Raji (cell line): ENCODE measurements at regions not wholly inside any gene's neighbourhood (a gene's known extent, or its start where the extent isn't known, plus 50 kb on each side); places are given as distances from the start of the nearest gene placed in this dataset.

Experiments used
- POLR2A ChIP-seq: IDR thresholded peaks from 2 replicates; pipeline ENCODE4 v1.6.1; 2011; ENCODE audit warnings: low read depth, low read length, control low read depth; ENCODE audit not compliant: insufficient read depth

DNA sequence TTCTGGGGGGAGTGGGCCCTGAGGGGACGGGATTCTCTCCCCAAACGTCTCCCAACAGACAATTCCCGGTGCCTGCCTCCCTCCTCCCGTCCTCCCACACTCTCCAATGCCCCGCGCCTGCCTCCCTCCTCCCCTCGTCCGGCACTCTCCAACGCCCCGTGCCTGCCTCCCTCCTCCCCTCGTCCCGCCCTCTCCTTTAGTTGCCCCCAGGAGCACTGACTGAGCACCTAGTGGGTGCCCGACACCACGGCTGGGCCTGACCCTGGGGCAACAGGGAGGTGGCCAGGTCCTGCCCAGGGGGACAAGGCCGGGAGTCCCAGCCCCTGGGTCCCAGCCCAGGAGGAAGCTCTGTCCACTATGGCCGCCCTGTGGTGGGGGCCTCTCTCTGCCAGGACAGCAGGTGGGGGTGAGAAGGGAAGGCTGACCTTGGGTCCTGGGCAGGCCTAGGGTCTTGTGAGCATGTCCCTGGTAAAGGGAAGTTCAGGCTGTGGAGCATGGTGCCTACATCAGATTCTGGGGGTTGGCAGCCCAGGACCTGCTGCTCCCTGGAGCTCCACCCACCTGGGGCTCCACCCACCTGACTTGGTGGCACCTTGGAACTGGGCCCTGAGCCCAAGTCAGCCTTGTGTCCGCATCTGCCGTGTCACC is 942.3 kb downstream of the BRD1 start:
- no peak for TF ChIP-seq POLR2A

DNA sequence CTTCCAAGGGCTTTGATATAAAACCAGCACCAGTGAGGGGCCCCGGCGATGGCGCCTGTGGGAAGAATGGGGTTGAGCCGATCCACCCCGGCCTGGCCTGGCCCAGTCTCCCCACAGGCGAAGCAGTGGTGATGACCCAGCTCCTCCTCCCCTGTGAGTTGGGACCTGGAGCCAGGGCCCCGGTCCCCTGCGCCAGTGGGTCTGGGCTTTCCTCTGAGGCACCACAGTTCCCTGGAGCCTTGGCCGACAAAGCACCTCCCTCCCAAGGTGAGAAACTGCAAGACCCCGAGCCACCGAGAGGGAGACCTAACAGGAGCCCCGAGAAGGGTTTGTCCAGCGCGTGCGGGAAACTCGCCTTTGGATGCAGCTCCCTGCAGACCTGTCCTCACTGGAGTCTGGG is 942.9 kb downstream of the BRD1 start:
- no peak for TF ChIP-seq POLR2A

DNA sequence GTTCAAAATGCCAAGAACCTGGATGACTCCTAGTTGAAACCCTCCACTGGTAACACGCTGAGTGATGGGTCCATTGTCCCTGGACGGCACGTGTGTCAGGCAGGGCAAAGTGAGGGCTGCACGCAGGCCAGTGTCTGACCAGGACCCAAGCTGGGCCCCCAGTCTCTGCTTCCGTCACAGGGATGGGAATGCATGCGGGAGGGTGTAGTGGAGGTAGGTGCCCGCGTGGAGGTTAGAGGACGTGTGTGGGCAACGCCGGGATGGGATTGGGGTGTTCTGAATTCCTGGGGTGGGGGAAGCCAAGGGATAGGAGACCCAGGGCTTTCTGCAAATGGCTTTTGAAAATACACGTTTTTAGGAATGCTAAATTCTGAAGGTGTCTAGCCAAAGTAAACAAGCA is 943.3 kb downstream of the BRD1 start:
- TF ChIP-seq POLR2A, result no peak

DNA sequence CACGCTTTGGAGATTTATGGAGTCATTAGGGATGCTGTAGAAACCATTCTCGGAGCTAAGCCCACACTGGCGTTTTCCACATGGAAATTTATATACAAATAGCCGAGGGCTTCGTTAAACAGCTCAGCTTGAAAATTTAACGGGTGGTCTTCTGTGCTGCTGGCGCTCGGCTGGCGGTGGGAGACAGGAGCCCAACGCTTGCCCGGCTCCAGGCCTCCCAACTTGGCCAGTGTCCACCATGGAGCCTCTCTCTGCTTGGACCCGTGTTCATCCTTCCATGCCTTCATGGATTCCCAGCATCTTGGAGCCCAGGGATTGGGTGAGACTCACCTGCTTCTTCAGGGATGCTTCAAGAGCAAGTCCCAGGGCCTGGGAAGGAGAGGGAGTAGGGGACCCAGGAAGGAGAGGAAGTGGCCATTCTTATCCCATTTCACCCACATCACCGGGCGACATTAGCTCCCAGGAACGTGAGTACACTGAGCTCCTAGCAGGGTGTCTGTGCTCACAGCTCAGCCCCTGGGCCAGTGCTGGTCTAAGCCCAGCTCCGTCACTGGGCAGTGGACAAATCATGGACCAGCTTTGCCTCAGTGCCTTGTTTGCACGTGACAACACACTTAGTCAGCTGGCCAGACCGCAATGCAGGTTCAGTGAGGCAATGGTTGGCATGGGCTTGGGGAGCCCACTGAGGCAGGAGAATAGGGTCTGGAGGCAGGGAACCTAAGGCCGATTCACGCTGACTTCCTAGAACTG is 944.3 kb downstream of the BRD1 start:
- no peak for TF ChIP-seq POLR2A

DNA sequence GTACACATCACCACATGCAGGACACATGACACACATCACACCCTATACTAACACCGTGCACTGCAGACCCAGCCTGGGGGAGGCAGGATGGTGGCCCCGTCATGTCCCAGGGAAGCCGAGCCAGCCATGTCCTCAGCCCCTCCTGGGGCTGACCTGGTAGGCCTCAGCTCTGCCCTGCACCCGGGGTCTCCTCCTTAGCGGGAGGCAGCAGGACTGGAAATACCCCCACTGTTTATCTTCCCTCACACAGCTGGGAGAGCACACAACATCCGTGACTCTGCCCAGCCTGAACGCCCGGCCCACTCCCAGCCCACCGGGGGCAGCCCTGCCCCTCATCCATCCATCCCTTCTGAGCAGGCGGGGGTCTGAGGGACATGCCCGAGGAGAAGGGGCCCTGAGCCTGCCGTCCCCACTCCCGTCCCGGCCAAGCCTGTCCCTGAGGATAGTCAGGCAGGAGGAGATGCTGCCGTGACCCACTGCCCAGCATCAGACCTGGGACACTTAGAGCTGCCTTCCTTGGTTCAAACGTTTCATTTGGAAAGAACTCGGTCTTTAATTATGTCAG is 945.0 kb downstream of the BRD1 start:
- TF ChIP-seq POLR2A, result no peak

DNA sequence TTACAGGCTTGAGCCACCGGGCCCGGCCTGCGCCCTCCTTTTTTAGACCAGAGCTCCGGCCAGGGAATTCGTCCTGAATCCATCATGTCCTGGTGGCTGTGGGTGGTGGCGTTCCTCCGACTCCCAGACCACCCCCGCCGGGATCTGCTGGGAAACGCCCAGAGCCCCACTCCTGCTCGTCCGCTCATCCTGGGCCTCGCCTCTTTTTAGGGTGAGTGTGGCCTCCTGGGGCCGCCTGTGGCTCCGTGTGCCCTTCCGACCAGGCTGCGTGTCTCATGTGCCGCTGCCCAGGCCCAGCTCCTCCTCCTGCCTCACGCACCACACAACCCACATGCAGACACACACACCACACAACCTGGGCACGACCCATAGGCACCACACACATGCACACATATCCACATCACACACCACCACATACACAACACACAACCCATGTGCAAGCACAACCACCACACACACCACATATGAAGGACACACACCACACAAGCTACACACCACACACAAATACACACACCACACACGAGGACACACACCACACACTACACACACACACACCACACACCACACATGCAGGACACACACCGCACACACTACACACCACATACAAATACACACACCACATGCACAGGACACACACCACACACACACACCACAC is 946.2 kb downstream of the BRD1 start:
- no peak for TF ChIP-seq POLR2A

DNA sequence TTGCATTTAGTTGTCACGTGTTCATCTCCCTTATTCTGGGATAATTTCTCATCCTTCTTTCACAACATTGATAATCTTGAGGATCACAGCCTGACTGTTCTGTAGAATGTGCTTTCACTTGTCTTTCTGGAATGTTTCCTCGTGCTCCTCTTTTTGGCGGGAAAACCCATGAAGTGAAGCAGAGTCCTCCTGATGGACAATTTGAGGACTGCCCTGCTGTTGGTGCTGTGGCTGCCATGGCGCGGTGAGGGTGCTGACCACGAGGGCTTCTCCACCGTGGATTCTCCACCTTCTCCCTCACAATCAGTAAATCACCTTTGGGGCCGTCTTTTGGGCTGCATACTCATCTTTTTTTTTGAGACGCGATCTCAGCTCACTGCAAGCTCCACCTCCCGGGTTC is 946.9 kb downstream of the BRD1 start:
- no peak for TF ChIP-seq POLR2A

DNA sequence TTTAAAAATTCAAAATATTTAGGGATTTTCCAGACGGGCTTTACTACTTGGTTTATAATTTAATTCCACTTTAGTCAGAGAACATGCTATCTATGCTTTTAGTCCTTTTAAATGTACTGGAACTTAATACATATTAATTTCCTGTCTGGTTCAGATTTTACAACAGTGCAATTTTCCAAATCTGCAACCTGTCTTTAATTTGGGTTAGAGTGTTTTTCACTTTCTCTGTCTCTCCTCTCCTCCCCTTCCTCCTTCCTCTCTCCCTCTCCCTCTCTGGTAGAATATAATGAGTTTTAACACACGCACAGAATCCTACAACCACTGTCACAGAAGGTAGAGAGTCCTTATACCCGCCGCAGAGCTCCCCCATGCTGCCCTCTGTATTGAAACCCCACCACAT is 950.7 kb downstream of the BRD1 start:
- TF ChIP-seq POLR2A, result no peak

DNA sequence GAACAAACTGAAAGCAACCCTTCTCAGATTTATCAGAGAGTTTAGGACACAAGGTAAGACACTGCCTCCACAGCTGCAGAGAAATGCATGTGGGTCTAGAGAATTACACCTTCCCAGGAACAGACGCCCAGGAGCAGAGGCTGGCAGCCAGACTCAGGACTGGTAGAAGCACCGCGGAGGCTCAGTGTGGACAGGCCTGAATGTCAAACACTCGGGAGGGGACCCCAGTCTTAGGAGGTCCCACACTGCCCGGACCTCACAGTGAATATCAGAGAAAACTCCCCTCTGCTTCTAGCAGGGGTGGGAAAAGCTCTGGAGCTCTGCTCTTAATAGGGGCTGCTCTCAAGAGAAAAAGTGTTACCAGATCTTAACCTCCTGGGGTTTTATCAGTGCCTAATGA is 952.7 kb downstream of the BRD1 start:
- no peak for TF ChIP-seq POLR2A

DNA sequence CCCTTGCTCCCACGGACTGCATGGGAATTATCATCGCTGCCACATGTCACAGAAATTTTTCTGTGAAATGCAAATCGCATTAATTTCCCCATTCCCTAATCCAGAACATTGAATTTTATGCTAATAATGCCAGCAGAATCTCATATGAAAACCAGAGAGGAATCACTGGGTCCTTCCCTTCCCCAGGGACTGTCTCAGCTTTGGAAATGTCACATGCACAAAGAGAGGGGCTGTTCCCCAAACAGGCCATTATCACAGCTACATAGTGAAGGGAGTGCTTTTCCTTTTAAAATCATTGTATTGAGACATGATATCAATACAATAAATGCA is 954.5 kb downstream of the BRD1 start:
- TF ChIP-seq POLR2A, result no peak

DNA sequence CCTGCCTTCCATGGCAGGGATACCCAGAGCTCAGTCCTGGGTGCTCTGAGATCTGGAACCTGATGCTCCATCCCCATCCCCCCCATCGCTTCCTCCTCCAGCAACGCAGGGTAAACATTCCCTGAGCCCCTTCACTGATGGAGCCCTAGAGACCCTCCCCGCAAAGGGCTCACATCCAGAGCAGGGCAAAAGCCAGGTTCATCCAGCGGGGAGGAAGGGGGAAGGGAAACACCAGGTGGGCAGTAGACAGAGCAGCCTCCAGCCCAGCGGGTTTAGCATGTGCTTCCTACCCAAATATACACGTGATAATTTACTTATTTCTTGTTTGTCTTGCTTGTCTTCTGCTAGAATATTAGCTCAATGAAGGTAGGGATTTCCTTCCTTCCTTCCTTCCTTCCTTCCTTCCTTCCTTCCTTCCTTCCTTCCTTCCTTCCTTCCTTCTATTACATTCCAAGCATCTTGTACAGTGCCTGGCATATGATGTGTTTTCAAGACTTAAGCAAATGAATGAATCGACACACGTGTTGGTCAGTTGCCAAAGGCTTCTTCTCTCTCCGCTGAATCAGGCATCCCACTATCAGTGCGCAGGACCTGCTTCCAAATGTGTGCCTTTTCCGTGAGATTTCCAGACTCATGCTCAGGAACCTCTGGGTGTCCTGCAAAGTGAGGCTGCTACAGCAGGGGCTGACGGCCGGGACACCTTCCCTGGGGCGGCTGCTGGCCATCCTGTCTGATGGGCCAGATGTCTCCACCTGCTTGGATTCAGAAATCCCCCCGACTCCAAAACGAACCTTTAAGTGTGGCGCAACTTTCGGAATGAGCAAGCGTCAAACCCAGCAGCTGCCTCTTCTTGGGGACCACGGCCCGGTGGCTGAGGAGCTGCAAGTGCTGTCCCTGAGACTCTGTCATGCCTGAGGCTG is 955.1 kb downstream of the BRD1 start:
- no peak for TF ChIP-seq POLR2A

DNA sequence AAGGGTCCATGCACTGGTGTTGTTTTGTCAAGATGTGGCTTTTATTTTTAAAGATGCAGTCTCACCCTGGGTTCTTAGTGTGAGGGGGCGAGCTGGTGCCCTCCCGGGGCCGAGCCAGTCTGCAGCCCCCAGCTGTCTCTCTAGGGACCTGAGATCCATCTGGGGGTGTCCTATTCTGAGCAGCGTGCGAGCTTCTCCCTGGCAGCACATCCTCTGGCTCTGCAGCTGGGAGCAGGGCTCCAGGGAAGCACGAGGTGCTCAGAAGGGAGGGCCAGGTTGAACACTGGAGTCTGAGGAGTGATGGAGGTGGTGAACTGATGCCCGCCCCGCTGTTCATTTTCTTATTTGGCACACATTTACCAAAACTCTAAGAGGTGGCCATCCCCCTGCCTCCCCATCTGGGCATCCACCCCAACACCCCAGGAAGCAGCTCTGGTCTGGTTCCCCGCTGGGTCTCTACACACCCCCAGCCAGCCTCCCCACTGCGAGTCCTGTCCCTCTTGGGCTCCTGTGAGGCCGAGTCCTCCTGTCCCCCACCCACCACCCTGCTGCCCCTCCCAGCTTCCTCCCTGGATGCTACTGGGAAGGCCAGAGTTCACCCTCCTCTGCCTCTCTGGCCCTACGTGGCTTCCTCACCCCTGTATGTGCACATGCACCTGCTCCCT is 956.4 kb downstream of the BRD1 start:
- no peak for TF ChIP-seq POLR2A

DNA sequence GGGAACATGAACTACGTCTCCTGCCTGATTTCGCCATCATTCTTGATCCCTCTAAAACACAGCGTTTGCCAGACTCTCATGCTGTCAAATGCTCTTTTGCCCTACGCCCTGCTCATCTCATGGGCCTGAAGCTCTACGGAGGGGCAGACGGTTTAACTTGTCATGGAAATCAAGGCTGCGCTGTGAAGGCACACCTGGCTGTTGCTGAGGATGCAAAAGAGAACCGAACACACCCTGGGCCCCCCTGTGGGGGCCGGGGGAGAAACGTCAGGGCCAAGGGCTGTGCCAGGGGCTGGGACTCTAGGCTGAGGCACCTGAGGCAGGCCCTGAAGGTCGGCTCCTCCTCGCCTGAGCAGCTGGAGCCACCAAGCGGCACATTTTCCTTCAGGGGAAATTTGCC is 957.2 kb downstream of the BRD1 start:
- no peak for TF ChIP-seq POLR2A

DNA sequence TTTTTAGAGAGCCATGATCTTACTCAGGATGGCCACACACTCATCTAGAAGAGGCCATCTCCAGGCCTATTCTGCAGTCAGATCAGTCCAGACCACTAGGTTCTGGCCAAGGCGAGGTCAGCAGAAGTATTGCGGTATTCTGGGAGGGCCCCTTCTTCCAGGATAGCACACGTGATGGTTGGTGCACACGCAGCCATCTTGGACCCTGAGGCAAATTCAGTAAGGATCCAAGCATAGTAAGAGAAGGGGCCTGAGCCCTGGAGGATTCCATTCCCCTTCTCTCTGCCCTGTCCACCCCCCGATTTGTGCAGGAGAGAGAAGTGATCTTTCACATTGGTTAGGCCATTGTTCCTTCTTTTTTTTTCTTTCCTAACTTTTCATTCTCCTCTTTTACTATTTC is 957.9 kb downstream of the BRD1 start:
- TF ChIP-seq POLR2A, result no peak

DNA sequence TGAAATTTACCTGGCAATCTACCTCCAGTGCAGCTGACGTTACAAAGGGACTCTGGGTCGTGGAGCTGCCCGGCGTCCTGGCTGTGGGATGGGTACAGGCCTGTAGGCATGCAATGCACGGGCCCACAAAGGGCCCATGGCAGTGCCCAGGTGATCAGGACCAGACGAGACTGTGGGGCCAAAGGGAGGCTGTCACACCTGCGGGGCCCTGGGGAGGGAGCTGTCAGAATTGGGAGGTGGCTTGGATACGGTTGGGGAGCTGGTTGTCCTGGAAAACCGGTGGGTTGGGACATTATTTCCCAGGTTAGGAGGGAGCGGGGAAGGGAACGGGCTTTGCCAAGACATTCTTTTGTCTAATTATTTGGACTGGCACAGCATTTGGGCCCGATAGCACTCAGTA is 958.5 kb downstream of the BRD1 start:
- TF ChIP-seq POLR2A, result no peak
